GM21367 (cell line): ENCODE measurements at regions not wholly inside any gene's neighbourhood (a gene's known extent, or its start where the extent isn't known, plus 50 kb on each side); places are given as distances from the start of the nearest gene placed in this dataset.
"Not testable (repeated sequence)": the region's sequence is repeated elsewhere in the genome, so short reads cannot be mapped to it uniquely, and the experiment has no call there.

Source experiments
- ATAC-seq: cut with Tn5 transposase; IDR thresholded peaks from one replicate; pipeline ENCODE4 v1.9.1; 2021; ENCODE audit not compliant: unreplicated experiment

GRCh38 chr5:36739751-36740221 lies 133.4 kb downstream of the SLC1A3 start:
- ATAC-seq, result no peak

GRCh38 chr5:36740259-36740898 lies 134.0 kb downstream of the SLC1A3 start:
- ATAC-seq, result no peak

- ATAC-seq, result no peak
Observed at GRCh38 chr5:36741128-36741527, 134.7 kb downstream of the SLC1A3 start.

- ATAC-seq, result peak; percentile 5
Observed at GRCh38 chr5:36743891-36744772, 132.4 kb upstream of the NIPBL start.

GRCh38 chr5:36744773-36745589 lies 131.6 kb upstream of the NIPBL start:
- ATAC-seq, result peak; percentile 75

- not testable (repeated sequence) for ATAC-seq
Observed at GRCh38 chr5:36747794-36748193, 128.8 kb upstream of the NIPBL start.

- no peak for ATAC-seq
Observed at GRCh38 chr5:36751886-36752285, 124.7 kb upstream of the NIPBL start.

GRCh38 chr5:36755342-36755741 lies 121.2 kb upstream of the NIPBL start:
- ATAC-seq, result no peak

GRCh38 chr5:36755920-36756488 lies 120.6 kb upstream of the NIPBL start:
- ATAC-seq, result no peak

- ATAC-seq, result no peak
Observed at GRCh38 chr5:36756848-36757247, 119.7 kb upstream of the NIPBL start.

- no peak for ATAC-seq
Observed at GRCh38 chr5:36759117-36759516, 117.5 kb upstream of the NIPBL start.

GRCh38 chr5:36763454-36763853 lies 113.1 kb upstream of the NIPBL start:
- no peak for ATAC-seq

GRCh38 chr5:36765876-36766275 lies 110.7 kb upstream of the NIPBL start:
- ATAC-seq, result no peak

- no peak for ATAC-seq
Observed at GRCh38 chr5:36766981-36767380, 109.6 kb upstream of the NIPBL start.

- no peak for ATAC-seq
Observed at GRCh38 chr5:36768450-36768849, 108.1 kb upstream of the NIPBL start.

- no peak for ATAC-seq
Observed at GRCh38 chr5:36769129-36769770, 107.3 kb upstream of the NIPBL start.

GRCh38 chr5:36770125-36770524 lies 106.4 kb upstream of the NIPBL start:
- ATAC-seq, result no peak

- ATAC-seq, result no peak
Observed at GRCh38 chr5:36772276-36773140, 104.1 kb upstream of the NIPBL start.

GRCh38 chr5:36777105-36777757 lies 99.3 kb upstream of the NIPBL start:
- ATAC-seq, result no peak
